ENCODE measurements at regions not wholly inside any gene's neighbourhood (a gene's known extent, or its start where the extent isn't known, plus 50 kb on each side); places are given as distances from the start of the nearest gene placed in this dataset.

- no peak for TF ChIP-seq CTCF (conservative IDR thresholded peaks at IDR 0.05 in 1 of 2, IDR thresholded peaks at IDR 0.05 in 1 of 2; ENCODE audit: low read depth in 1 of 2, low read length in 2 of 2)
- TF ChIP-seq EZH2 (IDR thresholded peaks at IDR 0.05; ENCODE audit: low read length, missing control alignments), result no peak
These were observed 236.8 kb downstream of the ZNF516 start for GRCh38 chr18:76258209-76258608.

Data from fibroblast of lung (primary cell).